PC-3 (cell line): ENCODE measurements at regions not wholly inside any gene's neighbourhood (a gene's known extent, or its start where the extent isn't known, plus 50 kb on each side); places are given as distances from the start of the nearest gene placed in this dataset.

Source experiments
- CTCF ChIP-seq: fragments of 300-600 bp; sonication (generic); conservative IDR thresholded peaks from 2 replicates; pipeline ENCODE4 v1.5.1; 2017; ENCODE audit warnings: antibody characterized with exemption, low read depth, mild to moderate bottlenecking, low read length
- EZH2 ChIP-seq: fragments of 300-600 bp; sonication (generic); IDR thresholded peaks from one replicate; pipeline ENCODE4 v1.6.1; 2017; ENCODE audit warnings: antibody characterized with exemption, mild to moderate bottlenecking, low read length; ENCODE audit not compliant: unreplicated experiment
- EZH2phosphoT487 ChIP-seq: fragments of 300-600 bp; sonication (generic); IDR thresholded peaks from 2 replicates; pipeline ENCODE4 v1.6.1; 2018; ENCODE audit warnings: mild to moderate bottlenecking, antibody characterized with exemption, low read length, borderline replicate concordance

- TF ChIP-seq EZH2 (no peak), CTCF (no peak), EZH2phosphoT487 (no peak)
These were observed 588.9 kb downstream of the ETS1 start for GRCh38 chr11:127998421-127998820.
